ENCODE measurements at regions not wholly inside any gene's neighbourhood (a gene's known extent, or its start where the extent isn't known, plus 50 kb on each side); places are given as distances from the start of the nearest gene placed in this dataset.

- TF ChIP-seq CTCF (IDR thresholded peaks at IDR 0.05) (no peak), POLR2A (IDR thresholded peaks at IDR 0.05) (no peak)
These were observed 270.2 kb upstream of the PDE4D start for GRCh38 chr5:60163762-60164161.
